Pancreas (tissue), 10 donors: ENCODE measurements at regions not wholly inside any gene's neighbourhood (a gene's known extent, or its start where the extent isn't known, plus 50 kb on each side); places are given as distances from the start of the nearest gene placed in this dataset.

Experiments
- ATAC-seq, 4 donors: fragments of 200-7000 bp; cut with Tn5 transposase; one replicate each; pipeline versions ENCODE4 v1.8.0 to v1.9.1; 2020; ENCODE audit warnings: mild to moderate bottlenecking in 4 of 4, moderate library complexity in 4 of 4
- DNase-seq, 6 donors: peaks; one replicate each; pipeline ENCODE4 v3.0.0-alpha.2; 2020
- FAIRE-seq: peaks from 2 replicates; lab custom pipeline; 2012; peaks lifted over from hg19 to GRCh38; lab: Jason Lieb, UNC
- H3K27ac ChIP-seq, 4 donors: fragments of 200-600 bp; sonication (generic); 1 replicate in 3 of 4; 2 replicates in 1 of 4; pipeline versions ENCODE4 v1.5.0 to v1.8.0; 2020
- H3K27me3 ChIP-seq, 4 donors: fragments of 200-600 bp; one replicate each; pipeline ENCODE4 v1.8.0; 2021
- H3K36me3 ChIP-seq, 3 donors: fragments of 200-600 bp; sonication (generic) in 1 of 3; one replicate each; pipeline versions ENCODE4 v1.5.0 to v1.8.0; 2020 to 2021
- H3K4me1 ChIP-seq, 3 donors: fragments of 200-600 bp; one replicate each; pipeline ENCODE4 v1.8.0; 2021
- H3K4me3 ChIP-seq, 4 donors: fragments of 200-600 bp; sonication (generic) in 2 of 4; one replicate each; pipeline versions ENCODE4 v1.5.0 to v1.8.0; 2020 to 2021
- H3K9me3 ChIP-seq, 4 donors: fragments of 200-600 bp; one replicate each; pipeline ENCODE4 v1.8.0; 2021
- CTCF ChIP-seq, 4 donors: fragments of 200-600 bp; sonication (generic) in 3 of 4; IDR thresholded peaks; one replicate each; pipeline versions ENCODE4 v1.5.0 to v1.8.0; 2021; ENCODE audit warnings: antibody characterized with exemption in 4 of 4
- WGBS, 2 donors: extraction: QIAGEN DNeasy Blood & Tissue Kit; methylation state at CpG; one replicate each; pipeline ENCODE4 v1.1.7; 2013; 5-methylcytosine and 5-hydroxymethylcytosine counted together
- intact Hi-C, 3 donors: fragments of 100-400 bp; cut with DNase I; formaldehyde crosslinking; loops; one replicate each; pipeline versions ENCODE4 v1.11.1 to v1.14.2; 2022
- donor health status: healthy with polysubstance abuse.
- donor health status: DM: no; HTN: no; CAD: no; lungs with moderate emphysema.
- donor health status: DM: no; HTN: no; CAD: no.
- donor health status: control.
- donor health status: control.
- donor health status: Bipolar disorder and iron deficiency.
- donor health status: DM: yes; HTN: yes; CAD: no.
- donor health status: DM: no; HTN: no; CAD: no.
- donor health status: DM: no; HTN: no; CAD: no.
- donor health status: DM: yes; HTN: yes; CAD: no.

- FAIRE-seq = no peak
- WGBS, 2 donors = 81 to 85% methylated on average over 4 of the region's 4 CpGs
- ATAC-seq = peak in 1 of 4 donors; percentile 5
Observed at GRCh38 chr2:207409517-207409916, 120.2 kb upstream of the CREB1 start.

GRCh38 chr2:207412787-207413310, 116.9 kb upstream of the CREB1 start:
- Histone ChIP-seq H3K4me1 (peaks cover 0 to 10% (median 6%) of the 10 kb centered on the region in 3 donors), H3K27ac (no peak overlapping the region), H3K27me3 (no peaks in the 10 kb centered on the region), H3K36me3 (no peaks in the 10 kb centered on the region), H3K9me3 (no peaks in the 10 kb centered on the region), H3K4me3 (no peak overlapping the region)
- FAIRE-seq (no peak), DNase-seq (no peak), ATAC-seq (no peak)
- intact Hi-C loops = no loop called here
- WGBS, 2 donors = 67 to 76% methylated on average over 6 of the region's 6 CpGs
- no peak for TF ChIP-seq CTCF (IDR thresholded peaks at IDR 0.05)

More at GRCh38 chr2:207409517-207409916, 120.2 kb upstream of the CREB1 start:
- intact Hi-C loops = no loop called here
- DNase-seq = no peak
- peaks cover 0 to 10% (median 6%) of the 10 kb centered on the region in 3 donors for H3K4me1 ChIP-seq
- no peak for TF ChIP-seq CTCF (IDR thresholded peaks at IDR 0.05)
- H3K4me3 ChIP-seq = no peak overlapping the region
- H3K9me3 ChIP-seq = no peaks in the 10 kb centered on the region
- no peaks in the 10 kb centered on the region for H3K36me3 ChIP-seq
- H3K27ac ChIP-seq = no peak overlapping the region
- no peaks in the 10 kb centered on the region for H3K27me3 ChIP-seq

- Histone ChIP-seq H3K4me3 (no peak overlapping the region), H3K4me1 (peaks cover 0 to 6% (median 6%) of the 10 kb centered on the region in 3 donors), H3K27ac (no peak overlapping the region), H3K36me3 (no peaks in the 10 kb centered on the region), H3K9me3 (no peaks in the 10 kb centered on the region), H3K27me3 (no peaks in the 10 kb centered on the region)
- intact Hi-C loops = no loop called here
- no peak for TF ChIP-seq CTCF (IDR thresholded peaks at IDR 0.05)
- no peak for ATAC-seq
- no peak for DNase-seq
- 73 to 80% methylated on average over 5 of the region's 5 CpGs for WGBS, 2 donors
- no peak for FAIRE-seq
Observed at GRCh38 chr2:207413376-207413907, 116.3 kb upstream of the CREB1 start.

- ATAC-seq = peak; percentile 83 to 93 (median 88)
- no peak for TF ChIP-seq CTCF (IDR thresholded peaks at IDR 0.05)
- intact Hi-C loops = no loop called here
Observed at GRCh38 chr2:207416111-207416510, 113.7 kb upstream of the CREB1 start.

GRCh38 chr2:207416900-207417299, 112.9 kb upstream of the CREB1 start:
- no peaks in the 10 kb centered on the region for H3K36me3 ChIP-seq
- TF ChIP-seq CTCF (IDR thresholded peaks at IDR 0.05) = no peak
- no peak for DNase-seq
- intact Hi-C loops = no loop called here
- H3K4me3 ChIP-seq = no peak overlapping the region
- H3K4me1 ChIP-seq = no peaks in the 10 kb centered on the region
- ATAC-seq = no peak
- 95 to 98% methylated on average over 2 of the region's 2 CpGs for WGBS, 2 donors
- H3K9me3 ChIP-seq = no peaks in the 10 kb centered on the region
- no peaks in the 10 kb centered on the region for H3K27me3 ChIP-seq
- H3K27ac ChIP-seq = no peak overlapping the region
- no peak for FAIRE-seq

More at GRCh38 chr2:207416111-207416510, 113.7 kb upstream of the CREB1 start:
- no peak overlapping the region for H3K27ac ChIP-seq
- no peak overlapping the region for H3K4me3 ChIP-seq
- no peaks in the 10 kb centered on the region for H3K27me3 ChIP-seq
- no peaks in the 10 kb centered on the region for H3K9me3 ChIP-seq
- WGBS, 2 donors = 33% methylated on average over 3 of the region's 3 CpGs
- DNase-seq = peak in 2 of 6 donors; percentile 16 to 44
- no peaks in the 10 kb centered on the region for H3K36me3 ChIP-seq
- FAIRE-seq = no peak
- H3K4me1 ChIP-seq = no peaks in the 10 kb centered on the region
